Brain microvascular endothelial cell (primary cell): ENCODE measurements at regions not wholly inside any gene's neighbourhood (a gene's known extent, or its start where the extent isn't known, plus 50 kb on each side); places are given as distances from the start of the nearest gene placed in this dataset.

Source experiments
- DNase-seq: peaks from one replicate; pipeline ENCODE4 v3.0.0-alpha.2; 2020
- H3K27ac ChIP-seq: fragments of 250-450 bp; sonication (Bioruptor Pico); 2 replicates; pipeline ENCODE4 v1.5.1; 2020; ENCODE audit warnings: mild to moderate bottlenecking, moderate library complexity
- H3K27me3 ChIP-seq: fragments of 250-450 bp; sonication (Bioruptor Pico); replicated peaks from 2 replicates; pipeline ENCODE4 v1.5.1; 2020; ENCODE audit warnings: mild to moderate bottlenecking
- H3K36me3 ChIP-seq: fragments of 250-450 bp; sonication (Bioruptor Pico); replicated peaks from 2 replicates; pipeline ENCODE4 v1.5.1; 2020; ENCODE audit warnings: mild to moderate bottlenecking
- H3K4me3 ChIP-seq: 2 replicates; pipeline ENCODE4 v1.5.1; 2011; ENCODE audit warnings: low read depth, mild to moderate bottlenecking, control low read depth, low read length, moderate library complexity
- CTCF ChIP-seq: IDR thresholded peaks from 2 replicates; pipeline ENCODE4 v1.5.1; 2011; ENCODE audit warnings: low read depth, mild to moderate bottlenecking, moderate library complexity, low read length, control low read depth, inconsistent platforms; ENCODE audit errors: missing control alignments
- in situ Hi-C: cut with HindIII; loops from 2 replicates; pipeline ENCODE4 v1.10.0; 2017; ENCODE audit warnings: low sequenced_read_pairs, low pct_ligation_motif_present

GRCh38 chr14:36397357-36397756 lies 76.9 kb upstream of the MBIP start:
- no peaks in the 10 kb centered on the region for H3K36me3 ChIP-seq
- H3K27ac ChIP-seq = no peak overlapping the region
- H3K27me3 ChIP-seq = no peaks in the 10 kb centered on the region
- no peak overlapping the region for H3K4me3 ChIP-seq
- no peak for TF ChIP-seq CTCF
- no peak for DNase-seq
- in situ Hi-C loops = no loop called here

GRCh38 chr14:36396798-36397197 lies 76.4 kb upstream of the MBIP start:
- DNase-seq = no peak
- no peak for TF ChIP-seq CTCF
- Histone ChIP-seq H3K27ac (no peak overlapping the region), H3K27me3 (no peaks in the 10 kb centered on the region), H3K4me3 (no peak overlapping the region), H3K36me3 (no peaks in the 10 kb centered on the region)
- in situ Hi-C loops = no loop called here

GRCh38 chr14:36394593-36394992 lies 74.2 kb upstream of the MBIP start:
- no peak overlapping the region for H3K4me3 ChIP-seq
- in situ Hi-C loops = no loop called here
- no peaks in the 10 kb centered on the region for H3K36me3 ChIP-seq
- no peak for TF ChIP-seq CTCF
- no peak overlapping the region for H3K27ac ChIP-seq
- DNase-seq = no peak
- H3K27me3 ChIP-seq = no peaks in the 10 kb centered on the region

- Histone ChIP-seq H3K27me3 (no peaks in the 10 kb centered on the region), H3K36me3 (no peaks in the 10 kb centered on the region), H3K4me3 (no peak overlapping the region), H3K27ac (no peak overlapping the region)
- in situ Hi-C loops = no loop called here
- no peak for TF ChIP-seq CTCF
- no peak for DNase-seq
Observed at GRCh38 chr14:36390718-36391117, 70.3 kb upstream of the MBIP start.

- Histone ChIP-seq H3K27ac (no peak overlapping the region), H3K36me3 (no peaks in the 10 kb centered on the region), H3K4me3 (no peak overlapping the region), H3K27me3 (no peaks in the 10 kb centered on the region)
- in situ Hi-C loops = no loop called here
- TF ChIP-seq CTCF = no peak
- no peak for DNase-seq
Observed at GRCh38 chr14:36383767-36384431, 63.5 kb upstream of the MBIP start.
